Parathyroid adenoma (tissue), 2 donors: ENCODE measurements at regions not wholly inside any gene's neighbourhood (a gene's known extent, or its start where the extent isn't known, plus 50 kb on each side); places are given as distances from the start of the nearest gene placed in this dataset.

Experiments used
- H2AFZ ChIP-seq: fragments of 300-600 bp; sonication (generic); one replicate; pipeline ENCODE4 v1.7.0; 2017; ENCODE audit warnings: antibody characterized with exemption, mild to moderate bottlenecking
- H3K27ac ChIP-seq: fragments of 300-600 bp; sonication (generic); one replicate; pipeline ENCODE4 v1.7.0; 2017
- H3K27me3 ChIP-seq: fragments of 300-600 bp; sonication (generic); one replicate; pipeline ENCODE4 v1.7.0; 2017; ENCODE audit warnings: low read length; ENCODE audit not compliant: control insufficient read depth, insufficient read depth
- H3K36me3 ChIP-seq: fragments of 300-600 bp; sonication (generic); one replicate; pipeline ENCODE4 v1.7.0; 2017; ENCODE audit warnings: low read length; ENCODE audit not compliant: control insufficient read depth, insufficient read depth
- H3K4me1 ChIP-seq: fragments of 300-600 bp; sonication (generic); one replicate; pipeline ENCODE4 v1.7.0; 2017; ENCODE audit warnings: control low read depth
- H3K4me2 ChIP-seq: fragments of 300-600 bp; sonication (generic); one replicate; pipeline ENCODE4 v1.7.0; 2017; ENCODE audit warnings: low read length
- H3K4me3 ChIP-seq: fragments of 300-600 bp; sonication (generic); one replicate; pipeline ENCODE4 v1.7.0; 2017; ENCODE audit warnings: low read depth, low read length
- H3K79me2 ChIP-seq: fragments of 300-600 bp; sonication (generic); one replicate; pipeline ENCODE4 v1.7.0; 2017; ENCODE audit warnings: control low read depth
- H3K9ac ChIP-seq: fragments of 300-600 bp; sonication (generic); one replicate; pipeline ENCODE4 v1.7.0; 2017; ENCODE audit warnings: mild to moderate bottlenecking
- H3K9me3 ChIP-seq: fragments of 300-600 bp; sonication (generic); one replicate; pipeline ENCODE4 v1.7.0; 2017; ENCODE audit warnings: low read length; ENCODE audit not compliant: control insufficient read depth
- CTCF ChIP-seq: fragments of 300-600 bp; sonication (generic); IDR thresholded peaks from one replicate; pipeline ENCODE4 v1.7.0; 2017; ENCODE audit warnings: antibody characterized with exemption, mild to moderate bottlenecking
- donor health status: primary hyperparathyroidism.

GRCh38 chr6:22726966-22727365 lies 157.6 kb downstream of the HDGFL1 start:
- Histone ChIP-seq H3K4me2 (no peak overlapping the region), H3K4me3 (no peak overlapping the region), H3K27ac (no peak overlapping the region), H3K4me1 (peaks cover 4% of the 10 kb centered on the region), H2AFZ (no peak overlapping the region), H3K36me3 (no peaks in the 10 kb centered on the region), H3K79me2 (no peaks in the 10 kb centered on the region), H3K27me3 (no peaks in the 10 kb centered on the region), H3K9ac (no peak overlapping the region), H3K9me3 (no peaks in the 10 kb centered on the region)
- no peak for TF ChIP-seq CTCF

GRCh38 chr6:22727710-22728109 lies 158.3 kb downstream of the HDGFL1 start:
- Histone ChIP-seq H3K27ac (no peak overlapping the region), H3K4me3 (no peak overlapping the region)

GRCh38 chr6:22732176-22732970 lies 163.0 kb downstream of the HDGFL1 start:
- Histone ChIP-seq H3K27me3 (no peaks in the 10 kb centered on the region), H3K36me3 (no peaks in the 10 kb centered on the region), H2AFZ (peak overlapping the region; percentile 48), H3K27ac (no peak overlapping the region), H3K4me3 (no peak overlapping the region), H3K4me1 (peaks cover 7% of the 10 kb centered on the region), H3K9ac (no peak overlapping the region), H3K79me2 (no peaks in the 10 kb centered on the region), H3K9me3 (no peaks in the 10 kb centered on the region), H3K4me2 (no peak overlapping the region)
- TF ChIP-seq CTCF, result no peak

More at GRCh38 chr6:22727710-22728109, 158.3 kb downstream of the HDGFL1 start:
- H3K79me2 ChIP-seq, result no peaks in the 10 kb centered on the region
- no peaks in the 10 kb centered on the region for H3K36me3 ChIP-seq
- H3K9ac ChIP-seq, result no peak overlapping the region
- no peak for TF ChIP-seq CTCF
- peaks cover 7% of the 10 kb centered on the region for H3K4me1 ChIP-seq
- no peak overlapping the region for H2AFZ ChIP-seq
- no peak overlapping the region for H3K4me2 ChIP-seq
- H3K9me3 ChIP-seq, result no peaks in the 10 kb centered on the region
- no peaks in the 10 kb centered on the region for H3K27me3 ChIP-seq

- Histone ChIP-seq H3K9ac (no peak overlapping the region), H3K4me3 (no peak overlapping the region), H3K79me2 (no peaks in the 10 kb centered on the region), H3K36me3 (no peaks in the 10 kb centered on the region), H3K27ac (no peak overlapping the region), H3K4me1 (peaks cover 6% of the 10 kb centered on the region), H3K9me3 (no peaks in the 10 kb centered on the region), H3K27me3 (no peaks in the 10 kb centered on the region), H2AFZ (no peak overlapping the region), H3K4me2 (no peak overlapping the region)
- TF ChIP-seq CTCF, result no peak
These were observed 167.4 kb downstream of the HDGFL1 start for GRCh38 chr6:22736740-22737139.

- no peak overlapping the region for H2AFZ ChIP-seq
- H3K4me3 ChIP-seq, result no peak overlapping the region
- no peak overlapping the region for H3K9ac ChIP-seq
- no peaks in the 10 kb centered on the region for H3K36me3 ChIP-seq
- H3K79me2 ChIP-seq, result no peaks in the 10 kb centered on the region
- H3K27ac ChIP-seq, result no peak overlapping the region
- H3K27me3 ChIP-seq, result no peaks in the 10 kb centered on the region
- no peaks in the 10 kb centered on the region for H3K9me3 ChIP-seq
- peak; percentile 28 for TF ChIP-seq CTCF
- H3K4me1 ChIP-seq, result no peaks in the 10 kb centered on the region
- H3K4me2 ChIP-seq, result no peak overlapping the region
These were observed 168.0 kb downstream of the HDGFL1 start for GRCh38 chr6:22737331-22737730.
